Panc1 (cell line): ENCODE measurements at regions not wholly inside any gene's neighbourhood (a gene's known extent, or its start where the extent isn't known, plus 50 kb on each side); places are given as distances from the start of the nearest gene placed in this dataset.

ENCODE experiments used
- ATAC-seq: fragments of 200-7000 bp; cut with Tn5 transposase; 2 replicates; pipeline ENCODE4 v1.9.1; 2020; ENCODE audit warnings: mild to moderate bottlenecking, moderate library complexity
- BruUV-seq: library from RNA; stranded (reverse); fragments of 400-500 nt; replicated peaks from 2 replicates; lab custom pipeline; 2021; lab: Mats Ljungman, UMichigan
- CTCF ChIA-PET: fragments of 300-600 bp; sonication (Branson Sonifier 250); formaldehyde crosslinking; loops from one replicate; lab custom pipeline; 2022; ENCODE audit warnings: antibody characterized with exemption; lab: Charles Lee
- POLR2A ChIA-PET: fragments of 300-600 bp; sonication (Branson Sonifier 250); formaldehyde crosslinking; loops from one replicate; lab custom pipeline; 2022; ENCODE audit warnings: antibody characterized with exemption; lab: Charles Lee
- DNase-seq: peaks from one replicate; pipeline ENCODE4 v3.0.0-alpha.2; 2010; ENCODE audit warnings: low read depth, low spot score
- H3K27ac ChIP-seq: 2 replicates; pipeline ENCODE4 v1.5.1; 2011; ENCODE audit warnings: mild to moderate bottlenecking, low read length, inconsistent platforms
- H3K27me3 ChIP-seq: fragments of 200-500 bp; sonication (Bioruptor generic); 2 replicates; pipeline ENCODE4 v1.6.0; 2014; ENCODE audit warnings: low read length, inconsistent platforms; ENCODE audit not compliant: control insufficient read depth, insufficient read depth
- H3K36me3 ChIP-seq: fragments of 200-500 bp; sonication (Bioruptor generic); 2 replicates; pipeline ENCODE4 v1.5.1; 2014; ENCODE audit warnings: inconsistent platforms, mild to moderate bottlenecking, low read length, moderate library complexity; ENCODE audit not compliant: control insufficient read depth, insufficient read depth
- H3K4me1 ChIP-seq: 2 replicates; pipeline ENCODE4 v1.5.1; 2011; ENCODE audit warnings: inconsistent platforms, mild to moderate bottlenecking, low read length, moderate library complexity; ENCODE audit not compliant: control insufficient read depth, insufficient read depth
- H3K4me3 ChIP-seq, 2 experiments: 2 replicates each; pipeline ENCODE4 v1.5.1; 2011 to 2012; ENCODE audit warnings: low read depth in 2 of 2, low read length in 2 of 2, mild to moderate bottlenecking in 2 of 2, inconsistent platforms in 1 of 2, moderate library complexity in 1 of 2
- H3K9me3 ChIP-seq: fragments of 200-500 bp; sonication (Bioruptor generic); 2 replicates; pipeline ENCODE4 v1.5.1; 2014; ENCODE audit warnings: low read depth, mild to moderate bottlenecking, inconsistent platforms, low read length, moderate library complexity; ENCODE audit not compliant: control insufficient read depth, insufficient read depth
- POLR2AphosphoS5 ChIP-seq: IDR thresholded peaks from 2 replicates; pipeline ENCODE4 v1.6.1; 2012; ENCODE audit warnings: mild to moderate bottlenecking, low read depth, low read length, moderate library complexity
- REST ChIP-seq, 2 experiments: IDR thresholded peaks; 2 replicates each; pipeline ENCODE4 v1.6.1; 2011 to 2012; ENCODE audit warnings: low read depth in 2 of 2, control low read depth in 1 of 2, low read length in 1 of 2, mild to moderate bottlenecking in 1 of 2, moderate library complexity in 1 of 2; ENCODE audit not compliant: insufficient read depth in 1 of 2
- SIN3A ChIP-seq: IDR thresholded peaks from 2 replicates; pipeline ENCODE4 v1.6.1; 2012; ENCODE audit warnings: low read depth, mild to moderate bottlenecking, low read length, moderate library complexity, borderline replicate concordance; ENCODE audit not compliant: insufficient read depth
- TCF7L2 ChIP-seq: IDR thresholded peaks from 2 replicates; pipeline ENCODE4 v1.6.1; 2011; ENCODE audit warnings: mild to moderate bottlenecking, low read depth, low read length, inconsistent platforms
- in situ Hi-C: cut with HindIII; loops from 2 replicates; pipeline ENCODE4 v1.10.0; 2016; ENCODE audit warnings: low sequenced_read_pairs, low pct_unique_long_range_greater_than_20kb
- intact Hi-C: fragments of 100-400 bp; cut with micrococcal nuclease; formaldehyde crosslinking; loops from one replicate; pipeline ENCODE4 v1.10.0; 2022; ENCODE audit not compliant: unreplicated experiment
- TF ChIP-seq, protein P1 (sequence below): fragments of 450-650 bp; IDR thresholded peaks from 2 replicates; pipeline ENCODE4 v1.5.1; 2017; ENCODE audit warnings: mild to moderate bottlenecking

GRCh38 chr5:72698481-72698880 is 118.0 kb upstream of the TNPO1 start:
- ATAC-seq, result no peak
- POLR2A ChIA-PET, result no interaction called here
- in situ Hi-C loops, result no loop called here

DNA sequence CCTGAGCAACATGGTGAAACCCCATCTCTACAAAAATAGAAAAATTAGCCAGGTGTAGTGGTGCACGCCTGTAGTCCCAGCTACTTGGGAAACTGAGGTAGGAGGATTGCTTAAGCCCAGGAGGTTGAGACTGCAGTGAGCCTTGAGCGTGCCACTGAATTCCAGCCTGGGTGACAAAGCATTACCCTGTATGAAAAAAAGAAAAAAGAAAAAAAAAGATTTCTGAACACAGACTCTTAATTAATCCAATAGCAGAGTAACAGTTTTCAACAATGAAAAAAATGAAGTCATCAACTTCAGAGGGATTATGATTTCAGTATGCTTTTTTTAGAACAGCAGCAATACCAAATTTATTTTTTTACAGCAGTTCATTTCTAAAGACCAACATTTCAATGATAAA is 118.8 kb upstream of the TNPO1 start:
- DNase-seq, result no peak
- TF ChIP-seq, protein P1, sequence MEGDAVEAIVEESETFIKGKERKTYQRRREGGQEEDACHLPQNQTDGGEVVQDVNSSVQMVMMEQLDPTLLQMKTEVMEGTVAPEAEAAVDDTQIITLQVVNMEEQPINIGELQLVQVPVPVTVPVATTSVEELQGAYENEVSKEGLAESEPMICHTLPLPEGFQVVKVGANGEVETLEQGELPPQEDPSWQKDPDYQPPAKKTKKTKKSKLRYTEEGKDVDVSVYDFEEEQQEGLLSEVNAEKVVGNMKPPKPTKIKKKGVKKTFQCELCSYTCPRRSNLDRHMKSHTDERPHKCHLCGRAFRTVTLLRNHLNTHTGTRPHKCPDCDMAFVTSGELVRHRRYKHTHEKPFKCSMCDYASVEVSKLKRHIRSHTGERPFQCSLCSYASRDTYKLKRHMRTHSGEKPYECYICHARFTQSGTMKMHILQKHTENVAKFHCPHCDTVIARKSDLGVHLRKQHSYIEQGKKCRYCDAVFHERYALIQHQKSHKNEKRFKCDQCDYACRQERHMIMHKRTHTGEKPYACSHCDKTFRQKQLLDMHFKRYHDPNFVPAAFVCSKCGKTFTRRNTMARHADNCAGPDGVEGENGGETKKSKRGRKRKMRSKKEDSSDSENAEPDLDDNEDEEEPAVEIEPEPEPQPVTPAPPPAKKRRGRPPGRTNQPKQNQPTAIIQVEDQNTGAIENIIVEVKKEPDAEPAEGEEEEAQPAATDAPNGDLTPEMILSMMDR, result no peak
- TF ChIP-seq REST (IDR thresholded peaks at IDR 0.05; ENCODE audit: insufficient read depth in 1 of 2, low read depth in 2 of 2, low read length in 1 of 2) (no peak), TCF7L2 (no peak), SIN3A (no peak), POLR2AphosphoS5 (no peak)
- no peaks in the 10 kb centered on the region for H3K4me1 ChIP-seq
- no peak overlapping the region for H3K4me3 ChIP-seq
- ATAC-seq, result no peak
- H3K27me3 ChIP-seq, result peaks cover 6% of the 10 kb centered on the region; the same call in 1 of the 2 replicates
- in situ Hi-C loops, result no loop called here
- H3K27ac ChIP-seq, result no peak overlapping the region
- intact Hi-C loops, result no loop called here
- no peaks in the 10 kb centered on the region for H3K9me3 ChIP-seq
- POLR2A ChIA-PET, result no interaction called here
- CTCF ChIA-PET, result no interaction called here
- no peaks in the 10 kb centered on the region for H3K36me3 ChIP-seq
- no TSS peak for BruUV-seq

More at GRCh38 chr5:72698481-72698880, 118.0 kb upstream of the TNPO1 start:
- Histone ChIP-seq H3K4me3 (no peak overlapping the region), H3K27me3 (peaks cover 6% of the 10 kb centered on the region; the same call in 1 of the 2 replicates), H3K9me3 (no peaks in the 10 kb centered on the region), H3K4me1 (no peaks in the 10 kb centered on the region), H3K36me3 (no peaks in the 10 kb centered on the region), H3K27ac (no peak overlapping the region)
- CTCF ChIA-PET, result no interaction called here
- DNase-seq, result no peak
- intact Hi-C loops, result no loop called here
- no TSS peak for BruUV-seq
- TF ChIP-seq TCF7L2 (no peak), POLR2AphosphoS5 (no peak), REST (IDR thresholded peaks at IDR 0.05; ENCODE audit: insufficient read depth in 1 of 2, low read depth in 2 of 2, low read length in 1 of 2) (no peak), SIN3A (no peak)
- TF ChIP-seq, protein P1, result no peak
